ENCODE measurements at regions not wholly inside any gene's neighbourhood (a gene's known extent, or its start where the extent isn't known, plus 50 kb on each side); places are given as distances from the start of the nearest gene placed in this dataset.

DNA sequence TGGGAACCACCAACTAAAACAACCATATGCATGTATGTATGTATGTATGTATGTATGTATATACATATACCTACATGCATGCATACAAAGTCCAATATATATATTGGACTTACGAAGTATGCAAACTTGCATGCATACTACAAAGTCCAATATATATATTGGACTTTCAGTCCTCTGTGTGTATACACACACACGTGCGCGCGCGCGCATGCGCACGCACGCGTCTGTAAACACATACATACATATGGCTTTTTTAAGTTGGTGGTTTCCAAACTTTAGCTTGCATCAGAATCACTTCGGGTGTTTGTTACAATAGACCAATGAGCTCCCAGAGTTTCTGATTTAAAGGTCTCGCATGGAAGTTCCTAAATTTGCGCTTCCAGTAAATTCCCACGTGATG, 197.5 kb upstream of the C1orf87 start:
- Histone ChIP-seq H3K4me2 (ENCODE audit: low read length) (no peak overlapping the region), H3K27ac (ENCODE audit: low read depth, low read length) (no peak overlapping the region), H3K9me3 (ENCODE audit: control insufficient read depth in 1 of 2, insufficient read depth in 1 of 2, low read depth in 1 of 2, low read length in 2 of 2) (no peaks in the 10 kb centered on the region), H3K4me3 (replicated peaks in 1 of 2; ENCODE audit: low read depth in 1 of 2, low read length in 2 of 2) (no peak overlapping the region), H3K9me2 (ENCODE audit: insufficient read depth) (no peaks in the 10 kb centered on the region), H4K20me1 (ENCODE audit: insufficient read depth) (no peaks in the 10 kb centered on the region), H3K4me1 (ENCODE audit: control insufficient read depth in 1 of 2, insufficient read depth in 2 of 2, low read length in 2 of 2) (peaks cover 0 to 5% of the 10 kb centered on the region in 2 experiments; a peak in 1 of 4 replicates), H2AFZ (ENCODE audit: low read depth, low read length, poor library complexity, severe bottlenecking) (no peak overlapping the region), H3K9ac (ENCODE audit: low read length) (no peak overlapping the region), H3K79me2 (ENCODE audit: insufficient read depth, low read length) (no peaks in the 10 kb centered on the region), H3K27me3 (ENCODE audit: insufficient read depth, low read length) (no peaks in the 10 kb centered on the region), H3K36me3 (ENCODE audit: control insufficient read depth in 1 of 2, insufficient read depth in 2 of 2, low read length in 2 of 2) (no peaks in the 10 kb centered on the region)
- ChIA-PET RAD21 (ENCODE audit: low non-redundant PET in 1 of 2, low total read pairs in 2 of 2, uncharacterized antibody in 2 of 2, unreplicated experiment in 2 of 2) (no interaction called here), CTCF (no interaction called here), POLR2A (no interaction called here)
- intact Hi-C loops (cut with micrococcal nuclease), result no loop called here
- DNase-seq (ENCODE audit: low read depth, low spot score), result no peak
- ATAC-seq, result no peak
- TF ChIP-seq, protein P1, sequence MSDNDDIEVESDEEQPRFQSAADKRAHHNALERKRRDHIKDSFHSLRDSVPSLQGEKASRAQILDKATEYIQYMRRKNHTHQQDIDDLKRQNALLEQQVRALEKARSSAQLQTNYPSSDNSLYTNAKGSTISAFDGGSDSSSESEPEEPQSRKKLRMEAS (IDR thresholded peaks at IDR 0.05), result no peak
- TF ChIP-seq ZNF274 (IDR thresholded peaks at IDR 0.05; ENCODE audit: low read depth, low read length), result no peak
- no peak for TF ChIP-seq TCF7L2 (IDR thresholded peaks at IDR 0.05; ENCODE audit: borderline replicate concordance, extremely low read depth, insufficient read depth, insufficient read length)
- no peak for TF ChIP-seq ELF1 (IDR thresholded peaks at IDR 0.05; ENCODE audit: borderline replicate concordance, low read depth)
- no peak for TF ChIP-seq POLR2A (IDR thresholded peaks at IDR 0.05; ENCODE audit: borderline replicate concordance, extremely low read depth, insufficient read depth, insufficient read length)
- no peak for TF ChIP-seq POLR2AphosphoS5 (IDR thresholded peaks at IDR 0.05; ENCODE audit: low read depth, low read length)
- BruUV-seq (replicated peaks), result no TSS peak

DNA sequence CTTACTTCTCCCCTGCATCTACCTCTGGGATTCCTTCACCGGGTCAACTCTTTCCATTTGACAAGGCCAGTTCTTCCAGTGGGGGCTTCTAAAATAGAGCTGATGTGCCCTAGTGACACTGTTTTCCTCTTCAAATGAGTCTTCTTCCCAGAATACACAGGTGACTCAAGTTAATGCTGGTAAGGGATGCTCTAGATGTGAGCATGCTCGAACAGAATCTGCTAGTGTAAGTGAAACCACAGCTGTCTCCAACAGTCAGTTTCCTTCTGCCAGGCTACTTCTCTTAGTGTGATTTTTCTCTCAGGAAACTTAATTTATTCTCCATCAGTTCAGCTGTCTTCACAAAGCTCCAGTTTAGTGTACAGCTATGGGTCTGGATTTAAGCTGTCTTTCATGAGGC, 194.9 kb upstream of the C1orf87 start:
- RAD21 ChIA-PET (ENCODE audit: low non-redundant PET in 1 of 2, low total read pairs in 2 of 2, uncharacterized antibody in 2 of 2, unreplicated experiment in 2 of 2), result no interaction called here
- BruUV-seq (replicated peaks), result no TSS peak
- no peak overlapping the region for H3K4me2 ChIP-seq (ENCODE audit: low read length)

More for the DNA sequence above, 194.9 kb upstream of the C1orf87 start:
- no peaks in the 10 kb centered on the region for H3K9me2 ChIP-seq (ENCODE audit: insufficient read depth)
- no peaks in the 10 kb centered on the region for H3K79me2 ChIP-seq (ENCODE audit: insufficient read depth, low read length)
- no peak overlapping the region for H3K9ac ChIP-seq (ENCODE audit: low read length)
- intact Hi-C loops (cut with micrococcal nuclease), result no loop called here
- H3K27me3 ChIP-seq (ENCODE audit: insufficient read depth, low read length), result no peaks in the 10 kb centered on the region; the same call in 1 of the 2 replicates
- no peak overlapping the region for H2AFZ ChIP-seq (ENCODE audit: low read depth, low read length, poor library complexity, severe bottlenecking)
- no peaks in the 10 kb centered on the region for H3K36me3 ChIP-seq (ENCODE audit: control insufficient read depth in 1 of 2, insufficient read depth in 2 of 2, low read length in 2 of 2)
- ATAC-seq, result no peak
- H3K4me1 ChIP-seq (ENCODE audit: control insufficient read depth in 1 of 2, insufficient read depth in 2 of 2, low read length in 2 of 2), result peaks cover 0 to 8% of the 10 kb centered on the region in 2 experiments; a peak in 1 of 4 replicates
- no peak for TF ChIP-seq EZH2 (IDR thresholded peaks at IDR 0.05)
- TF ChIP-seq, protein P2, sequence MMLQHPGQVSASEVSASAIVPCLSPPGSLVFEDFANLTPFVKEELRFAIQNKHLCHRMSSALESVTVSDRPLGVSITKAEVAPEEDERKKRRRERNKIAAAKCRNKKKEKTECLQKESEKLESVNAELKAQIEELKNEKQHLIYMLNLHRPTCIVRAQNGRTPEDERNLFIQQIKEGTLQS (IDR thresholded peaks at IDR 0.05), result no peak
- TF ChIP-seq, protein P1 (IDR thresholded peaks at IDR 0.05), result no peak
- no peak for TF ChIP-seq ZNF274 (IDR thresholded peaks at IDR 0.05; ENCODE audit: low read depth, low read length)
- no peak for TF ChIP-seq RAD21 (IDR thresholded peaks at IDR 0.05; ENCODE audit: low read depth)
- no peaks in the 10 kb centered on the region for H3K9me3 ChIP-seq (ENCODE audit: control insufficient read depth in 1 of 2, insufficient read depth in 1 of 2, low read depth in 1 of 2, low read length in 2 of 2)
- ChIA-PET POLR2A (no interaction called here), CTCF (interaction anchor here (1.1 kb wide), 1 partner anchor 297 kb away, joined by 3 read pairs; no protein-coding TSS in a partner anchor)
- no peak overlapping the region for H3K4me3 ChIP-seq (replicated peaks in 1 of 2; ENCODE audit: low read depth in 1 of 2, low read length in 2 of 2)
- no peaks in the 10 kb centered on the region for H4K20me1 ChIP-seq (ENCODE audit: insufficient read depth)
- no peak overlapping the region for H3K27ac ChIP-seq (ENCODE audit: low read depth, low read length)
- DNase-seq (ENCODE audit: low read depth, low spot score), result no peak

Data from HCT116 (cell line).